Stimulated activated CD4-positive, alpha-beta T cell treated with anti-CD3 and anti-CD28 coated beads, TNF-alpha, amount 100 ng/mL, for 1 hour (primary cell): ENCODE measurements at regions not wholly inside any gene's neighbourhood (a gene's known extent, or its start where the extent isn't known, plus 50 kb on each side); places are given as distances from the start of the nearest gene placed in this dataset.
"Not testable (repeated sequence)": the region's sequence is repeated elsewhere in the genome, so short reads cannot be mapped to it uniquely, and the experiment has no call there.

Experiments used
- DNase-seq, 3 donors: peaks; one replicate each; pipeline ENCODE4 v3.0.0-alpha.2; 2020; ENCODE audit warnings: low read depth in 3 of 3, low spot score in 1 of 3

GRCh38 chr6:151671195-151671594, 136.3 kb upstream of the ESR1 start:
- DNase-seq: no peak

- no peak for DNase-seq
Observed at GRCh38 chr6:151674578-151674977, 132.9 kb upstream of the ESR1 start.

- DNase-seq: peak in 2 of 3 donors; percentile 9 to 29
Observed at GRCh38 chr6:151675746-151676459, 131.6 kb upstream of the ESR1 start.

GRCh38 chr6:151676460-151676945, 131.0 kb upstream of the ESR1 start:
- no peak for DNase-seq

GRCh38 chr6:151677404-151677803, 130.1 kb upstream of the ESR1 start:
- DNase-seq: no peak

- DNase-seq: no peak
Observed at GRCh38 chr6:151679081-151679480, 128.4 kb upstream of the ESR1 start.

GRCh38 chr6:151679941-151680340, 127.5 kb upstream of the ESR1 start:
- DNase-seq: no peak

- DNase-seq: no peak
Observed at GRCh38 chr6:151680846-151681432, 126.5 kb upstream of the ESR1 start.

- DNase-seq: no peak
Observed at GRCh38 chr6:151681433-151682059, 125.9 kb upstream of the ESR1 start.

GRCh38 chr6:151682251-151682650, 125.2 kb upstream of the ESR1 start:
- no peak for DNase-seq

GRCh38 chr6:151682922-151683321, 124.6 kb upstream of the ESR1 start:
- no peak for DNase-seq

- DNase-seq: no peak
Observed at GRCh38 chr6:151683381-151683780, 124.1 kb upstream of the ESR1 start.

GRCh38 chr6:151689499-151690201, 117.8 kb upstream of the ESR1 start:
- no peak for DNase-seq

GRCh38 chr6:151690303-151690702, 117.2 kb upstream of the ESR1 start:
- no peak for DNase-seq

- DNase-seq: no peak
Observed at GRCh38 chr6:151690768-151691562, 116.5 kb upstream of the ESR1 start.

- DNase-seq: no peak
Observed at GRCh38 chr6:151692216-151692615, 115.3 kb upstream of the ESR1 start.

GRCh38 chr6:151693366-151693765, 114.1 kb upstream of the ESR1 start:
- no peak for DNase-seq

GRCh38 chr6:151695156-151695555, 112.3 kb upstream of the ESR1 start:
- DNase-seq: no peak

- not testable (repeated sequence) for DNase-seq
Observed at GRCh38 chr6:151696302-151696701, 111.2 kb upstream of the ESR1 start.

- DNase-seq: no peak
Observed at GRCh38 chr6:151698931-151699700, 108.4 kb upstream of the ESR1 start.
